Smooth muscle cell of the brain vasculature (primary cell): ENCODE measurements at regions not wholly inside any gene's neighbourhood (a gene's known extent, or its start where the extent isn't known, plus 50 kb on each side); places are given as distances from the start of the nearest gene placed in this dataset.
A peak's percentile ranks its signal among the peaks of the same experiment; 100 is the strongest.
"Not testable (repeated sequence)": the region's sequence is repeated elsewhere in the genome, so short reads cannot be mapped to it uniquely, and the experiment has no call there.

ENCODE experiments used
- DNase-seq: peaks from one replicate; pipeline ENCODE4 v3.0.0-alpha.2; 2012; ENCODE audit warnings: low read depth, low spot score

- DNase-seq = no peak
Observed at GRCh38 chr2:160550048-160550447, 56.4 kb upstream of the RBMS1 start.

GRCh38 chr2:160551259-160551658, 57.7 kb upstream of the RBMS1 start:
- no peak for DNase-seq

- DNase-seq = no peak
Observed at GRCh38 chr2:160555420-160556071, 61.9 kb upstream of the RBMS1 start.

- DNase-seq = no peak
Observed at GRCh38 chr2:160557903-160558302, 64.3 kb upstream of the RBMS1 start.

GRCh38 chr2:160558531-160558930, 64.9 kb upstream of the RBMS1 start:
- DNase-seq = no peak

- no peak for DNase-seq
Observed at GRCh38 chr2:160561551-160562295, 68.1 kb upstream of the RBMS1 start.

GRCh38 chr2:160562730-160563129, 69.1 kb upstream of the RBMS1 start:
- DNase-seq = no peak

GRCh38 chr2:160564591-160564990, 71.0 kb upstream of the RBMS1 start:
- DNase-seq = no peak

GRCh38 chr2:160565099-160565845, 71.7 kb upstream of the RBMS1 start:
- DNase-seq = no peak

GRCh38 chr2:160566717-160567116, 73.1 kb upstream of the RBMS1 start:
- DNase-seq = no peak

GRCh38 chr2:160568856-160569255, 75.2 kb upstream of the RBMS1 start:
- DNase-seq = no peak

- DNase-seq = no peak
Observed at GRCh38 chr2:160570376-160570775, 76.8 kb upstream of the RBMS1 start.

GRCh38 chr2:160574468-160575140, 81.0 kb upstream of the RBMS1 start:
- no peak for DNase-seq

GRCh38 chr2:160575368-160575767, 81.8 kb upstream of the RBMS1 start:
- no peak for DNase-seq

GRCh38 chr2:160576054-160576499, 82.5 kb upstream of the RBMS1 start:
- peak; percentile 62 for DNase-seq

- not testable (repeated sequence) for DNase-seq
Observed at GRCh38 chr2:160577081-160577480, 83.5 kb upstream of the RBMS1 start.

GRCh38 chr2:160581035-160581434, 87.4 kb upstream of the RBMS1 start:
- DNase-seq = no peak

GRCh38 chr2:160581448-160581847, 87.8 kb upstream of the RBMS1 start:
- DNase-seq = no peak

GRCh38 chr2:160582081-160582480, 88.5 kb upstream of the RBMS1 start:
- no peak for DNase-seq

- DNase-seq = no peak
Observed at GRCh38 chr2:160582490-160583145, 89.0 kb upstream of the RBMS1 start.

- DNase-seq = no peak
Observed at GRCh38 chr2:160583146-160583535, 89.5 kb upstream of the RBMS1 start.
